SJSA1 (cell line): ENCODE measurements at regions not wholly inside any gene's neighbourhood (a gene's known extent, or its start where the extent isn't known, plus 50 kb on each side); places are given as distances from the start of the nearest gene placed in this dataset.

Experiments
- DNase-seq, 2 experiments: peaks; one replicate each; pipeline ENCODE4 v3.0.0-alpha.2; 2015 to 2020; ENCODE audit warnings: low spot score in 2 of 2, low read depth in 1 of 2
- H3K27ac ChIP-seq: fragments of 250-450 bp; sonication (Bioruptor Pico); 2 replicates; pipeline ENCODE4 v1.5.1; 2020; ENCODE audit warnings: mild to moderate bottlenecking, moderate library complexity
- H3K27me3 ChIP-seq: fragments of 250-450 bp; sonication (Bioruptor Pico); replicated peaks from 2 replicates; pipeline ENCODE4 v1.5.1; 2020; ENCODE audit warnings: mild to moderate bottlenecking, moderate library complexity
- H3K36me3 ChIP-seq: fragments of 250-450 bp; sonication (Bioruptor Pico); 2 replicates; pipeline ENCODE4 v1.5.1; 2020; ENCODE audit warnings: mild to moderate bottlenecking
- H3K4me1 ChIP-seq: fragments of 250-450 bp; sonication (Bioruptor Pico); replicated peaks from 2 replicates; pipeline ENCODE4 v1.6.1; 2021; ENCODE audit warnings: mild to moderate bottlenecking
- H3K4me3 ChIP-seq: fragments of 250-450 bp; sonication (Bioruptor Pico); 2 replicates; pipeline ENCODE4 v1.5.1; 2020; ENCODE audit warnings: mild to moderate bottlenecking
- H3K9me3 ChIP-seq: fragments of 250-450 bp; sonication (Bioruptor Pico); replicated peaks from 2 replicates; pipeline ENCODE4 v1.5.1; 2020; ENCODE audit warnings: mild to moderate bottlenecking

GRCh38 chr1:229980009-229980408, 87.0 kb upstream of the GALNT2 start:
- DNase-seq = peak in 1 of 2 experiments; percentile 76
- Histone ChIP-seq H3K4me1 (peaks cover 3% of the 10 kb centered on the region), H3K9me3 (0 out of 2 replicates have a peak, but pooled peaks cover 3% of the 10 kb centered on the region), H3K27ac (no peak overlapping the region), H3K36me3 (no peaks in the 10 kb centered on the region), H3K4me3 (no peak overlapping the region), H3K27me3 (no peaks in the 10 kb centered on the region)

- no peaks in the 10 kb centered on the region for H3K9me3 ChIP-seq
- H3K27me3 ChIP-seq = no peaks in the 10 kb centered on the region
- H3K4me1 ChIP-seq = peaks cover 3% of the 10 kb centered on the region
- H3K4me3 ChIP-seq = no peak overlapping the region
- DNase-seq = no peak
- H3K36me3 ChIP-seq = no peaks in the 10 kb centered on the region
- H3K27ac ChIP-seq = no peak overlapping the region
Measured at GRCh38 chr1:229981736-229982135, 85.3 kb upstream of the GALNT2 start.

- H3K9me3 ChIP-seq = no peaks in the 10 kb centered on the region
- no peak for DNase-seq
- no peak overlapping the region for H3K4me3 ChIP-seq
- H3K27ac ChIP-seq = no peak overlapping the region
- H3K36me3 ChIP-seq = no peaks in the 10 kb centered on the region
- peaks cover 3% of the 10 kb centered on the region for H3K4me1 ChIP-seq
- H3K27me3 ChIP-seq = no peaks in the 10 kb centered on the region
Measured at GRCh38 chr1:229984310-229984991, 82.6 kb upstream of the GALNT2 start.

- H3K9me3 ChIP-seq = no peaks in the 10 kb centered on the region
- H3K27ac ChIP-seq = no peak overlapping the region
- DNase-seq = no peak
- H3K36me3 ChIP-seq = no peaks in the 10 kb centered on the region
- no peak overlapping the region for H3K4me3 ChIP-seq
- no peaks in the 10 kb centered on the region for H3K4me1 ChIP-seq
- H3K27me3 ChIP-seq = no peaks in the 10 kb centered on the region
Measured at GRCh38 chr1:229984992-229985612, 81.9 kb upstream of the GALNT2 start.

- Histone ChIP-seq H3K36me3 (no peaks in the 10 kb centered on the region), H3K4me3 (no peak overlapping the region), H3K27me3 (no peaks in the 10 kb centered on the region), H3K4me1 (no peaks in the 10 kb centered on the region), H3K27ac (no peak overlapping the region), H3K9me3 (no peaks in the 10 kb centered on the region)
- DNase-seq = no peak
Measured at GRCh38 chr1:229985613-229986010, 81.4 kb upstream of the GALNT2 start.

- no peaks in the 10 kb centered on the region for H3K36me3 ChIP-seq
- H3K27me3 ChIP-seq = no peaks in the 10 kb centered on the region
- H3K9me3 ChIP-seq = no peaks in the 10 kb centered on the region
- no peak overlapping the region for H3K27ac ChIP-seq
- H3K4me1 ChIP-seq = no peaks in the 10 kb centered on the region
- no peak overlapping the region for H3K4me3 ChIP-seq
- DNase-seq = no peak
Measured at GRCh38 chr1:229986737-229987337, 80.2 kb upstream of the GALNT2 start.

GRCh38 chr1:229987953-229988352, 79.1 kb upstream of the GALNT2 start:
- Histone ChIP-seq H3K27ac (no peak overlapping the region), H3K4me3 (no peak overlapping the region), H3K4me1 (no peaks in the 10 kb centered on the region), H3K9me3 (no peaks in the 10 kb centered on the region), H3K27me3 (no peaks in the 10 kb centered on the region), H3K36me3 (no peaks in the 10 kb centered on the region)
- no peak for DNase-seq

- H3K27ac ChIP-seq = no peak overlapping the region
- H3K9me3 ChIP-seq = no peaks in the 10 kb centered on the region; the same call in 1 of the 2 replicates
- no peak overlapping the region for H3K4me3 ChIP-seq
- no peaks in the 10 kb centered on the region for H3K36me3 ChIP-seq
- H3K27me3 ChIP-seq = no peaks in the 10 kb centered on the region
- no peaks in the 10 kb centered on the region for H3K4me1 ChIP-seq
- DNase-seq = no peak
Measured at GRCh38 chr1:229988534-229988933, 78.5 kb upstream of the GALNT2 start.

- Histone ChIP-seq H3K27me3 (no peaks in the 10 kb centered on the region), H3K4me1 (no peaks in the 10 kb centered on the region), H3K27ac (no peak overlapping the region), H3K9me3 (no peaks in the 10 kb centered on the region; the same call in 1 of the 2 replicates), H3K36me3 (no peaks in the 10 kb centered on the region), H3K4me3 (no peak overlapping the region)
- DNase-seq = no peak
Measured at GRCh38 chr1:229989591-229990248, 77.3 kb upstream of the GALNT2 start.

GRCh38 chr1:229990326-229990725, 76.7 kb upstream of the GALNT2 start:
- Histone ChIP-seq H3K9me3 (no peaks in the 10 kb centered on the region; the same call in 1 of the 2 replicates), H3K4me3 (no peak overlapping the region), H3K36me3 (no peaks in the 10 kb centered on the region), H3K27ac (no peak overlapping the region), H3K4me1 (no peaks in the 10 kb centered on the region), H3K27me3 (no peaks in the 10 kb centered on the region)
- DNase-seq = no peak

- no peaks in the 10 kb centered on the region for H3K27me3 ChIP-seq
- H3K4me1 ChIP-seq = no peaks in the 10 kb centered on the region
- H3K9me3 ChIP-seq = no peaks in the 10 kb centered on the region; the same call in 1 of the 2 replicates
- H3K36me3 ChIP-seq = no peaks in the 10 kb centered on the region
- H3K4me3 ChIP-seq = no peak overlapping the region
- H3K27ac ChIP-seq = no peak overlapping the region
- DNase-seq = no peak
Measured at GRCh38 chr1:229991104-229991513, 75.9 kb upstream of the GALNT2 start.

- H3K36me3 ChIP-seq = no peaks in the 10 kb centered on the region
- H3K27ac ChIP-seq = no peak overlapping the region
- no peaks in the 10 kb centered on the region for H3K4me1 ChIP-seq
- H3K9me3 ChIP-seq = no peaks in the 10 kb centered on the region; the same call in 1 of the 2 replicates
- no peak for DNase-seq
- no peak overlapping the region for H3K4me3 ChIP-seq
- no peaks in the 10 kb centered on the region for H3K27me3 ChIP-seq
Measured at GRCh38 chr1:229991724-229992333, 75.2 kb upstream of the GALNT2 start.

GRCh38 chr1:229993060-229993459, 74.0 kb upstream of the GALNT2 start:
- Histone ChIP-seq H3K9me3 (no peaks in the 10 kb centered on the region; the same call in 1 of the 2 replicates), H3K36me3 (no peaks in the 10 kb centered on the region), H3K4me3 (no peak overlapping the region), H3K27me3 (no peaks in the 10 kb centered on the region), H3K27ac (no peak overlapping the region), H3K4me1 (no peaks in the 10 kb centered on the region)
- DNase-seq = no peak
